HL-60 (cell line): ENCODE measurements at regions not wholly inside any gene's neighbourhood (a gene's known extent, or its start where the extent isn't known, plus 50 kb on each side); places are given as distances from the start of the nearest gene placed in this dataset.

Experiments
- DNase-seq, 2 experiments: peaks; one replicate each; pipeline ENCODE4 v3.0.0-alpha.2; 2010 to 2020; ENCODE audit warnings: low read depth in 1 of 2, low spot score in 1 of 2
- H3K27ac ChIP-seq: fragments of 250-450 bp; sonication (Bioruptor Pico); replicated peaks from 2 replicates; pipeline ENCODE4 v1.5.1; 2020; ENCODE audit warnings: mild to moderate bottlenecking, moderate library complexity
- H3K27me3 ChIP-seq: fragments of 250-450 bp; sonication (Bioruptor Pico); 2 replicates; pipeline ENCODE4 v1.5.1; 2021; ENCODE audit warnings: mild to moderate bottlenecking, moderate library complexity; ENCODE audit not compliant: insufficient read depth, poor library complexity, severe bottlenecking
- H3K4me3 ChIP-seq: replicated peaks from 2 replicates; pipeline ENCODE4 v1.5.1; 2011; ENCODE audit warnings: mild to moderate bottlenecking, control low read depth, low read length; ENCODE audit not compliant: insufficient read depth
- GABPA ChIP-seq: IDR thresholded peaks from 2 replicates; pipeline ENCODE4 v1.6.1; 2012; ENCODE audit warnings: low read depth
- POLR2AphosphoS5 ChIP-seq: IDR thresholded peaks from 2 replicates; pipeline ENCODE4 v1.6.1; 2012; ENCODE audit warnings: low read depth
- REST ChIP-seq: IDR thresholded peaks from 2 replicates; pipeline ENCODE4 v1.6.1; 2012; ENCODE audit warnings: low read depth; ENCODE audit not compliant: insufficient replicate concordance
- SPI1 ChIP-seq: IDR thresholded peaks from 2 replicates; pipeline ENCODE4 v1.6.1; 2012; ENCODE audit warnings: low read depth, mild to moderate bottlenecking, borderline replicate concordance
- TF ChIP-seq, protein P1 (sequence below): IDR thresholded peaks from one replicate; pipeline ENCODE4 v1.5.1; 2011; ENCODE audit warnings: low read length, control low read depth, inconsistent platforms; ENCODE audit not compliant: insufficient read depth

DNA sequence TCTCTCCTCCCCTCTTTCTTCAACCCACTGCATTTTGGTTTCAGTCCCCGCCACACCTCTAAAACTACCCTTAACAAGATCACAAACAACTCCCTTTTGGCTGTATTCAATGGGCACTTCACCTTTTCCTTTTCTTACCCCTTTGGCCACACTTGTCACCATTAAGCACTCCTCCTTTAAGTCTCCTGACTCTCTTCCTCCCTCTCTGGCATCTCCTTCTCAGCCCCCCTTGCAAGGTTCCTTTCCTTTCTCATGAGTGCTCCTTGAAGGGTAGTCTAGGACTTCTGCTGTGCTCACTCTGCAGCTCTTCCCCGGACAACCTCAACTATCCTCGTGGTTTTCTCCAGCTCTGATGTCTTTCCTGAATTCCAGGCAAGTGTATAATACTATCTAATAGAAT is 103.7 kb downstream of the RPL22L1 start:
- H3K4me3 ChIP-seq, result no peak overlapping the region
- no peak overlapping the region for H3K27ac ChIP-seq
- H3K27me3 ChIP-seq, result peaks cover 2% of the 10 kb centered on the region
- DNase-seq, result no peak
- TF ChIP-seq, protein P1, sequence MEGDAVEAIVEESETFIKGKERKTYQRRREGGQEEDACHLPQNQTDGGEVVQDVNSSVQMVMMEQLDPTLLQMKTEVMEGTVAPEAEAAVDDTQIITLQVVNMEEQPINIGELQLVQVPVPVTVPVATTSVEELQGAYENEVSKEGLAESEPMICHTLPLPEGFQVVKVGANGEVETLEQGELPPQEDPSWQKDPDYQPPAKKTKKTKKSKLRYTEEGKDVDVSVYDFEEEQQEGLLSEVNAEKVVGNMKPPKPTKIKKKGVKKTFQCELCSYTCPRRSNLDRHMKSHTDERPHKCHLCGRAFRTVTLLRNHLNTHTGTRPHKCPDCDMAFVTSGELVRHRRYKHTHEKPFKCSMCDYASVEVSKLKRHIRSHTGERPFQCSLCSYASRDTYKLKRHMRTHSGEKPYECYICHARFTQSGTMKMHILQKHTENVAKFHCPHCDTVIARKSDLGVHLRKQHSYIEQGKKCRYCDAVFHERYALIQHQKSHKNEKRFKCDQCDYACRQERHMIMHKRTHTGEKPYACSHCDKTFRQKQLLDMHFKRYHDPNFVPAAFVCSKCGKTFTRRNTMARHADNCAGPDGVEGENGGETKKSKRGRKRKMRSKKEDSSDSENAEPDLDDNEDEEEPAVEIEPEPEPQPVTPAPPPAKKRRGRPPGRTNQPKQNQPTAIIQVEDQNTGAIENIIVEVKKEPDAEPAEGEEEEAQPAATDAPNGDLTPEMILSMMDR, result no peak

DNA sequence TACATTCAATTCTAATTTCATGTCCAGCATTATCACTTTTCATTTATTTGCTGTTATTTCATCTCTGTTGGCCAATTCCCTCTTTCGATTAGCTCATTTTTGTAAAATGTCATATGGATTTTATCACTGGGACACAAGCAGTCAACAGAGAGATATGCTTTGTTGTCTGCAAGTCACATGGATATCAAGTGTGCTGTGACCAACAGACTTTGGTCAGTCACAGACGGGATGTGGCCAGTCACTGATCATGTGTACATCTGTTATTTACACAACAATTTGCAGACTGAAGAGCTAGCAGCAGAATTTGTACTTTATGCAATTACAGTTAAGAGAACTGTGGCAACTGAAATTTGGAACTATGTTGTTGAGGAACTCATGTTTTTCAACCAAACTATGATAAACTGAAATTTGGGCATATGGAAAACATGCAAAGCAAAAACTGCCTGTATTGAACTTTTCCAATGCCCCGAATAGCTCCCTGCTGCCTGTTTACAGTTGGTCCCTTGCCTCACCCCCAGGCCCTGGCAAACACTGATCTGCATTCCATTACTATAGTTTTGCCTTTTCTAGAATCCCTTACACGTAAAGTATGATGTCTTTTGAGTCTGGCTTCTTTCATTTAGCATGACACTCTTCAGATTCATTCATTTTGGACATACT is 104.4 kb downstream of the RPL22L1 start:
- no peak overlapping the region for H3K27ac ChIP-seq
- TF ChIP-seq, protein P1, result no peak
- TF ChIP-seq REST, result no peak
- no peak for TF ChIP-seq GABPA
- no peak for TF ChIP-seq POLR2AphosphoS5
- no peak for TF ChIP-seq SPI1
- no peak for DNase-seq
- H3K4me3 ChIP-seq, result no peak overlapping the region
- H3K27me3 ChIP-seq, result peaks cover 2% of the 10 kb centered on the region

DNA sequence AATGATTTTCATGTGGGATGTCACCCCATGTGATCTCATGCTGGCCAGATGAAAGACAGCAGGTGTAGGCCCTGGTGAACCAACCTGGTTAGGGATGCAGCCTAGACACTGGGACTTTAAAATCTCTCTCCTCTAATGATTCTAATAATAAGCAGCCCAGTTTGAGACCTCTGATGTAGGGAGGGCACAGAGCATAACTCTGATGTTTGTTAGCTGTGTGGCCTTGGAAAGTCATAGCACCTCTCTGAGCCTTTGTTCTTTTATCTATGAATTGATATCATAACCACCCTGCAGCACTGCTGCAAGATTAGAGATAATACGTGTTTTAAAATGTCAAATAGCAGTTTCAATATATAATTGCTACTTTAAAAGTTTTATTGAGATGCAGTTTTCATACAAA is 106.0 kb downstream of the RPL22L1 start:
- H3K27ac ChIP-seq, result no peak overlapping the region
- no peak for DNase-seq
- no peak overlapping the region for H3K4me3 ChIP-seq
- peaks cover 2% of the 10 kb centered on the region for H3K27me3 ChIP-seq
- no peak for TF ChIP-seq POLR2AphosphoS5
- no peak for TF ChIP-seq GABPA
- no peak for TF ChIP-seq REST
- TF ChIP-seq, protein P1, result no peak
- no peak for TF ChIP-seq SPI1

GRCh38 chr3:170762064-170762463 is 107.9 kb downstream of the RPL22L1 start:
- no peak overlapping the region for H3K27ac ChIP-seq
- TF ChIP-seq GABPA, result no peak
- TF ChIP-seq, protein P1, result no peak
- no peak for TF ChIP-seq SPI1
- TF ChIP-seq REST, result no peak
- no peak for TF ChIP-seq POLR2AphosphoS5
- no peak overlapping the region for H3K4me3 ChIP-seq
- no peak for DNase-seq
- H3K27me3 ChIP-seq, result peaks cover 2% of the 10 kb centered on the region
